ENCODE measurements at regions not wholly inside any gene's neighbourhood (a gene's known extent, or its start where the extent isn't known, plus 50 kb on each side); places are given as distances from the start of the nearest gene placed in this dataset.

DNA sequence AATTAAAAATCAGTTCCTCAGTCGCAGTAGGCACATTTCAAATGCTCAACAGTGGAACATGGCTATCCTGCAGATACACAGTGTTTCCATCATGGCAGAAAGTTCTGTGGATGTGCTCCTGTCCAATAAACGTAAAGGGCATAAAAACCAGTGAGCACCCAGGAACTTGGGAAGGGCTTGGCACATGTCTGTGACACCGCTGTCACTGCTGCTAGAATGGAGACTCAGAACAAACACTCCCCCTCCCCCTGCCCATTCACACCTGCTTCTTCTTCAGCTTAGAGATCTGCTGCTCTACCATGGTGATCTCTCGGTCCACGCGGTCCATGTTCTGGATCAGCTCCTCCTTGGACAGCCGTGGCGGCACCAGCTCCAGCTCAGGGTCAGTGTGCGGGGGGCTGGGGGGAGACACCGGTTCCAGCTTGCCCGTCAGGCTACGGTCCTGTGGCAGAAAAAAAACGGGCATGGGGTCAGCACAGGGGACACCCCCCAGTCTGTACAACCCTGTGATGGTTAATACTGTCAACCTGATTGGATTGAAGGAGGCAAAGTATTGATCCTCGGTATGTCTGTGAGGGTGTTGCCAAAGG, 94.6 kb downstream of the NCOR2 start:
- no peaks in the 10 kb centered on the region for H3K9me2 ChIP-seq (replicated peaks; ENCODE audit: control insufficient read depth, low read length)
- TF ChIP-seq, protein P1, sequence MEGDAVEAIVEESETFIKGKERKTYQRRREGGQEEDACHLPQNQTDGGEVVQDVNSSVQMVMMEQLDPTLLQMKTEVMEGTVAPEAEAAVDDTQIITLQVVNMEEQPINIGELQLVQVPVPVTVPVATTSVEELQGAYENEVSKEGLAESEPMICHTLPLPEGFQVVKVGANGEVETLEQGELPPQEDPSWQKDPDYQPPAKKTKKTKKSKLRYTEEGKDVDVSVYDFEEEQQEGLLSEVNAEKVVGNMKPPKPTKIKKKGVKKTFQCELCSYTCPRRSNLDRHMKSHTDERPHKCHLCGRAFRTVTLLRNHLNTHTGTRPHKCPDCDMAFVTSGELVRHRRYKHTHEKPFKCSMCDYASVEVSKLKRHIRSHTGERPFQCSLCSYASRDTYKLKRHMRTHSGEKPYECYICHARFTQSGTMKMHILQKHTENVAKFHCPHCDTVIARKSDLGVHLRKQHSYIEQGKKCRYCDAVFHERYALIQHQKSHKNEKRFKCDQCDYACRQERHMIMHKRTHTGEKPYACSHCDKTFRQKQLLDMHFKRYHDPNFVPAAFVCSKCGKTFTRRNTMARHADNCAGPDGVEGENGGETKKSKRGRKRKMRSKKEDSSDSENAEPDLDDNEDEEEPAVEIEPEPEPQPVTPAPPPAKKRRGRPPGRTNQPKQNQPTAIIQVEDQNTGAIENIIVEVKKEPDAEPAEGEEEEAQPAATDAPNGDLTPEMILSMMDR (IDR thresholded peaks at IDR 0.05; ENCODE audit: low read depth, low read length, poor library complexity, severe bottlenecking): no peak
- no peak for TF ChIP-seq EZH2phosphoT487 (IDR thresholded peaks at IDR 0.05; ENCODE audit: borderline replicate concordance, low read length)
- peaks cover 20% of the 10 kb centered on the region for H3K4me1 ChIP-seq (ENCODE audit: control insufficient read depth, low read length)
- H3K4me3 ChIP-seq (ENCODE audit: low read length): no peak overlapping the region
- H3K27me3 ChIP-seq (ENCODE audit: control insufficient read depth, low read length): no peaks in the 10 kb centered on the region
- H3K27ac ChIP-seq (ENCODE audit: low read depth, low read length): no peak overlapping the region
- no peaks in the 10 kb centered on the region for H4K20me1 ChIP-seq (ENCODE audit: control insufficient read depth, insufficient read depth, low read depth, low read length)
- H3K79me2 ChIP-seq (ENCODE audit: control insufficient read depth, low read length): 0 out of 2 replicates have a peak, but pooled peaks cover 2% of the 10 kb centered on the region
- H3K4me2 ChIP-seq (ENCODE audit: low read length): no peak overlapping the region
- H3F3A ChIP-seq (ENCODE audit: control insufficient read depth, insufficient read depth): no peaks in the 10 kb centered on the region
- H3K9me3 ChIP-seq (ENCODE audit: control insufficient read depth, insufficient read depth, low read length): peaks cover 29% of the 10 kb centered on the region
- peaks cover 86% of the 10 kb centered on the region for H3K36me3 ChIP-seq (ENCODE audit: control insufficient read depth, low read length)

DNA sequence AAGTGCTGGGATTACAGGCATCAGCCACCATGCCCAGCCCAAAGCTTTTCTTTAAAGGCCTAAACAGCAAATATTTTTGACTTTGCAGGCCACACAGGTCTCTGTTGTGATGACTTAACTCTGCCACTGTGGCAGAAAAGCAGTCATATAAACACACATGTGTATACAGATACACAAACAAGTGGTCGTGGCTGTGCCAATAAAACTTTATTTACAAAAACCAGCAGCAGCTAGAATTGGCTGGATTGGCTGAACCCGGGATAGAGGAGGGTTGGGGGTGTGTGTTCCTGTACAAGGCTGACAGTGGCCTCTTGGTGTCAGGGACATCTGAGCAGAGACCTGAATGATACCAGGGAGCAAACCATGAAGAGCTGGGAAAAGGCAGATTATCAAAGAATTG, 95.6 kb downstream of the NCOR2 start:
- H3K4me3 ChIP-seq (ENCODE audit: low read length): no peak overlapping the region
- peaks cover 29% of the 10 kb centered on the region for H3K9me3 ChIP-seq (ENCODE audit: control insufficient read depth, insufficient read depth, low read length)
- H3K4me2 ChIP-seq (ENCODE audit: low read length): no peak overlapping the region
- no peak for TF ChIP-seq EZH2phosphoT487 (IDR thresholded peaks at IDR 0.05; ENCODE audit: borderline replicate concordance, low read length)
- TF ChIP-seq, protein P1 (IDR thresholded peaks at IDR 0.05; ENCODE audit: low read depth, low read length, poor library complexity, severe bottlenecking): no peak
- peaks cover 15% of the 10 kb centered on the region for H3K4me1 ChIP-seq (ENCODE audit: control insufficient read depth, low read length)
- H3K27ac ChIP-seq (ENCODE audit: low read depth, low read length): no peak overlapping the region
- peaks cover 77% of the 10 kb centered on the region for H3K36me3 ChIP-seq (ENCODE audit: control insufficient read depth, low read length)
- no peaks in the 10 kb centered on the region for H4K20me1 ChIP-seq (ENCODE audit: control insufficient read depth, insufficient read depth, low read depth, low read length)
- no peaks in the 10 kb centered on the region for H3K27me3 ChIP-seq (ENCODE audit: control insufficient read depth, low read length)
- no peaks in the 10 kb centered on the region for H3K9me2 ChIP-seq (replicated peaks; ENCODE audit: control insufficient read depth, low read length)
- peaks cover under 1% of the 10 kb centered on the region; the same call in 1 of the 2 replicates for H3F3A ChIP-seq (ENCODE audit: control insufficient read depth, insufficient read depth)
- 0 out of 2 replicates have a peak, but pooled peaks cover 2% of the 10 kb centered on the region for H3K79me2 ChIP-seq (ENCODE audit: control insufficient read depth, low read length)

DNA sequence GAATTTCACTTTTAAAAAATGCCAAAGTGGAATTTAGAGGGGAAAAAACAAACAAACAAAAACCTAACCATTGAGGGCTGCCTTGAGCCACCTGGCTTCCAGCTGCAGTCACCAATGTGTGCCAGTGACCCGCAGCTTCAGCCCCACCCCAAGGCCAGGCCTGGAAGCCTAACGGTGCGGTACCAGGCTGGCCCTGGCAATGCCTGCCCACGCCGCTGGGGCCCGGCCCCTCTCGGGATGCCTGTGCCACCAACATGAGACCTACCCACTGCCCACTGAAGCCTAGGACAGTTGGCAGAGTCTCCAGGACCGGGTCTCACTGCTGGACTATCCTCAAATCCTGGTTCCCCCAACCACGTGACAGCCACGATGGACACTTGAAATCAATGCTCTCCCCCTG, 96.6 kb downstream of the NCOR2 start:
- no peak for TF ChIP-seq EZH2phosphoT487 (IDR thresholded peaks at IDR 0.05; ENCODE audit: borderline replicate concordance, low read length)
- TF ChIP-seq, protein P1 (IDR thresholded peaks at IDR 0.05; ENCODE audit: low read depth, low read length, poor library complexity, severe bottlenecking): no peak
- Histone ChIP-seq H3K9me3 (ENCODE audit: control insufficient read depth, insufficient read depth, low read length) (peaks cover 29% of the 10 kb centered on the region), H3K27me3 (ENCODE audit: control insufficient read depth, low read length) (no peaks in the 10 kb centered on the region), H4K20me1 (ENCODE audit: control insufficient read depth, insufficient read depth, low read depth, low read length) (peaks cover 2% of the 10 kb centered on the region), H3K4me3 (ENCODE audit: low read length) (no peak overlapping the region), H3F3A (ENCODE audit: control insufficient read depth, insufficient read depth) (peaks cover 4% of the 10 kb centered on the region; the same call in 1 of the 2 replicates), H3K27ac (ENCODE audit: low read depth, low read length) (no peak overlapping the region), H3K4me1 (ENCODE audit: control insufficient read depth, low read length) (peaks cover 25% of the 10 kb centered on the region), H3K9me2 (replicated peaks; ENCODE audit: control insufficient read depth, low read length) (no peaks in the 10 kb centered on the region), H3K36me3 (ENCODE audit: control insufficient read depth, low read length) (peaks cover 69% of the 10 kb centered on the region), H3K4me2 (ENCODE audit: low read length) (no peak overlapping the region), H3K79me2 (ENCODE audit: control insufficient read depth, low read length) (0 out of 2 replicates have a peak, but pooled peaks cover 2% of the 10 kb centered on the region)
